GM12891 (cell line): ENCODE measurements at regions not wholly inside any gene's neighbourhood (a gene's known extent, or its start where the extent isn't known, plus 50 kb on each side); places are given as distances from the start of the nearest gene placed in this dataset.

Source experiments
- POLR2A ChIP-seq: IDR thresholded peaks from 2 replicates; pipeline ENCODE4 v1.6.1; 2011; ENCODE audit warnings: low read depth, low read length, control low read depth
- POLR2AphosphoS5 ChIP-seq: IDR thresholded peaks from 2 replicates; pipeline ENCODE4 v1.6.1; 2011; ENCODE audit warnings: low read depth, low read length, control low read depth
- POU2F2 ChIP-seq: IDR thresholded peaks from 2 replicates; pipeline ENCODE4 v1.6.1; 2011; ENCODE audit warnings: low read depth, mild to moderate bottlenecking, control low read depth, low read length, moderate library complexity
- SPI1 ChIP-seq: IDR thresholded peaks from 2 replicates; pipeline ENCODE4 v1.6.1; 2011; ENCODE audit warnings: low read depth, low read length, control low read depth

- no peak for TF ChIP-seq POLR2A
- no peak for TF ChIP-seq POLR2AphosphoS5
- TF ChIP-seq SPI1 = no peak
- TF ChIP-seq POU2F2 = no peak
Observed at GRCh38 chr7:9504678-9505077, 1071.3 kb downstream of the NXPH1 start.
